ENCODE measurements at regions not wholly inside any gene's neighbourhood (a gene's known extent, or its start where the extent isn't known, plus 50 kb on each side); places are given as distances from the start of the nearest gene placed in this dataset.

GRCh38 chr6:112910256-112910655, 563.1 kb downstream of the RFPL4B start:
- H3K4me2 ChIP-seq (ENCODE audit: insufficient read depth, low read length): no peak overlapping the region
- H3K9ac ChIP-seq (replicated peaks; ENCODE audit: extremely low read depth, insufficient read depth, low read length): no peak overlapping the region

More at GRCh38 chr6:112910256-112910655, 563.1 kb downstream of the RFPL4B start:
- Histone ChIP-seq H4K20me1 (replicated peaks; ENCODE audit: control insufficient read depth, extremely low read depth, insufficient read depth, low read length) (no peaks in the 10 kb centered on the region), H2AFZ (ENCODE audit: low read depth, low read length) (no peak overlapping the region), H3K4me3 (replicated peaks in 1 of 3; ENCODE audit: insufficient read depth in 1 of 3, low read depth in 1 of 3, low read length in 3 of 3) (no peak overlapping the region), H3K4me1 (ENCODE audit: control insufficient read depth, extremely low read depth, insufficient read depth, low read length) (peaks cover 12% of the 10 kb centered on the region), H3K79me2 (ENCODE audit: control insufficient read depth, insufficient read depth, low read length) (no peaks in the 10 kb centered on the region), H3K27me3 (ENCODE audit: control insufficient read depth in 2 of 2, insufficient read depth in 2 of 2, low read length in 2 of 2) (no peaks in the 10 kb centered on the region), H3K9me1 (replicated peaks; ENCODE audit: control insufficient read depth, extremely low read depth, insufficient read depth, low read length) (no peaks in the 10 kb centered on the region), H3K36me3 (ENCODE audit: control insufficient read depth in 2 of 2, extremely low read depth in 1 of 2, insufficient read depth in 2 of 2, low read length in 2 of 2) (no peaks in the 10 kb centered on the region), H3K27ac (ENCODE audit: insufficient read depth, low read depth, low read length) (no peak overlapping the region), H3K9me3 (replicated peaks; ENCODE audit: control insufficient read depth, insufficient read depth, low read length) (no peaks in the 10 kb centered on the region)
- TF ChIP-seq EZH2 (IDR thresholded peaks at IDR 0.05; ENCODE audit: borderline replicate concordance, low read depth, low read length, severe bottlenecking): no peak
- TF ChIP-seq MAX (IDR thresholded peaks at IDR 0.05; ENCODE audit: insufficient read depth, insufficient read length): no peak
- TF ChIP-seq MYC (IDR thresholded peaks at IDR 0.05; ENCODE audit: low read depth, low read length): no peak
- TF ChIP-seq POLR2A (IDR thresholded peaks at IDR 0.05; ENCODE audit: low read depth, low read length): no peak
- no peak for TF ChIP-seq FOS (IDR thresholded peaks at IDR 0.05; ENCODE audit: borderline replicate concordance, insufficient read depth, low read length)
- TF ChIP-seq JUN (IDR thresholded peaks at IDR 0.05; ENCODE audit: borderline replicate concordance, insufficient read depth, insufficient read length, low read depth): no peak
- TF ChIP-seq POLR2AphosphoS5 (IDR thresholded peaks at IDR 0.05; ENCODE audit: insufficient read depth, low read depth, low read length): no peak
- no peak for TF ChIP-seq GATA2 (IDR thresholded peaks at IDR 0.05; ENCODE audit: insufficient read depth, insufficient read length, low read depth, low read length)
- TF ChIP-seq CTCF (IDR thresholded peaks at IDR 0.05; ENCODE audit: extremely low read depth in 1 of 2, insufficient read depth in 1 of 2, low read depth in 1 of 2, low read length in 2 of 2): no peak
- FAIRE-seq (no peak), DNase-seq (ENCODE audit: low read depth, low spot score) (no peak)
- dilution Hi-C loops (cut with MboI; ENCODE audit: extremely low pct_ligation_motif_present, low sequenced_read_pairs): no loop called here
- ChIA-PET CTCF (no interaction called here), POLR2A (no interaction called here)
- BruUV-seq (replicated peaks): no TSS peak
- intact Hi-C loops (cut with micrococcal nuclease): no loop called here

Data from endothelial cell of umbilical vein (primary cell).